Nephron progenitor cell (in vitro differentiated cells): ENCODE measurements at regions not wholly inside any gene's neighbourhood (a gene's known extent, or its start where the extent isn't known, plus 50 kb on each side); places are given as distances from the start of the nearest gene placed in this dataset.

Source experiments
- DNase-seq: peaks from one replicate; pipeline ENCODE4 v3.0.0; 2021
- H3K27ac Mint-ChIP-seq: 2 replicates; pipeline ENCODE4 v1.8.0; 2021; ENCODE audit warnings: mild to moderate bottlenecking, moderate library complexity, mixed read lengths
- H3K27me3 Mint-ChIP-seq: 2 replicates; pipeline ENCODE4 v1.8.0; 2021; ENCODE audit warnings: mild to moderate bottlenecking, low read depth, mixed read lengths; ENCODE audit not compliant: poor library complexity
- H3K36me3 Mint-ChIP-seq: 2 replicates; pipeline ENCODE4 v1.8.0; 2021; ENCODE audit warnings: low read depth, mixed read lengths
- H3K4me1 Mint-ChIP-seq: 2 replicates; pipeline ENCODE4 v1.8.0; 2021; ENCODE audit warnings: mixed read lengths
- H3K4me3 Mint-ChIP-seq: 2 replicates; pipeline ENCODE4 v1.8.0; 2021; ENCODE audit warnings: mild to moderate bottlenecking, moderate library complexity, mixed read lengths
- H3K9me3 Mint-ChIP-seq: 2 replicates; pipeline ENCODE4 v1.8.0; 2021; ENCODE audit warnings: mild to moderate bottlenecking, moderate library complexity, mixed read lengths
- TF ChIP-seq, protein P1 (sequence below): fragments of 200-600 bp; sonication (generic); IDR thresholded peaks from 2 replicates; pipeline ENCODE4 v1.5.0; 2021; ENCODE audit warnings: antibody characterized with exemption

DNA sequence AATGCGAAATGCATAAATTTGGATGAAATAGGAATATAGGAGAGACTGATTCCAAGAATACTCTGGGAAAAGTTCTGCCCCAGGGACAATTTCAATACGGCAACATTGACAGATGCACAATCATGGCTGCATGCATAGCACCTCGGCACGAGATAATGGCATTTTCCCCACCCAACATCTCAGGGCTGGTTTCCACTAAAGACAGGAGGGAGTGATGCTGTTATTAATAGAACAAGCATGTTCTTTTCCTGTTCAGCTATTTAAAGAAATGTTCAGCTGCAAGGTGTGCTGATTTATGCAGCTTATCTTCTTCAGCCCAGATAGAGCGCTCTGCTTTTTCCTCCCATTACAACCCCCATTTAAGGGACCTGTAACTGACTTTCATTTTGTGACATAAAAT is 740.2 kb downstream of the TLR4 start:
- DNase-seq = no peak
- H3K9me3 Mint-ChIP-seq = no peaks in the 10 kb centered on the region
- H3K27ac Mint-ChIP-seq = no peak overlapping the region
- H3K27me3 Mint-ChIP-seq = no peaks in the 10 kb centered on the region
- H3K4me1 Mint-ChIP-seq = peaks cover 5% of the 10 kb centered on the region
- no peaks in the 10 kb centered on the region for H3K36me3 Mint-ChIP-seq
- TF ChIP-seq, protein P1, sequence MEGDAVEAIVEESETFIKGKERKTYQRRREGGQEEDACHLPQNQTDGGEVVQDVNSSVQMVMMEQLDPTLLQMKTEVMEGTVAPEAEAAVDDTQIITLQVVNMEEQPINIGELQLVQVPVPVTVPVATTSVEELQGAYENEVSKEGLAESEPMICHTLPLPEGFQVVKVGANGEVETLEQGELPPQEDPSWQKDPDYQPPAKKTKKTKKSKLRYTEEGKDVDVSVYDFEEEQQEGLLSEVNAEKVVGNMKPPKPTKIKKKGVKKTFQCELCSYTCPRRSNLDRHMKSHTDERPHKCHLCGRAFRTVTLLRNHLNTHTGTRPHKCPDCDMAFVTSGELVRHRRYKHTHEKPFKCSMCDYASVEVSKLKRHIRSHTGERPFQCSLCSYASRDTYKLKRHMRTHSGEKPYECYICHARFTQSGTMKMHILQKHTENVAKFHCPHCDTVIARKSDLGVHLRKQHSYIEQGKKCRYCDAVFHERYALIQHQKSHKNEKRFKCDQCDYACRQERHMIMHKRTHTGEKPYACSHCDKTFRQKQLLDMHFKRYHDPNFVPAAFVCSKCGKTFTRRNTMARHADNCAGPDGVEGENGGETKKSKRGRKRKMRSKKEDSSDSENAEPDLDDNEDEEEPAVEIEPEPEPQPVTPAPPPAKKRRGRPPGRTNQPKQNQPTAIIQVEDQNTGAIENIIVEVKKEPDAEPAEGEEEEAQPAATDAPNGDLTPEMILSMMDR = no peak
- no peak overlapping the region for H3K4me3 Mint-ChIP-seq

- TF ChIP-seq, protein P1 = no peak
- DNase-seq = no peak
Measured at GRCh38 chr9:118446943-118447639, 742.9 kb downstream of the TLR4 start.

DNA sequence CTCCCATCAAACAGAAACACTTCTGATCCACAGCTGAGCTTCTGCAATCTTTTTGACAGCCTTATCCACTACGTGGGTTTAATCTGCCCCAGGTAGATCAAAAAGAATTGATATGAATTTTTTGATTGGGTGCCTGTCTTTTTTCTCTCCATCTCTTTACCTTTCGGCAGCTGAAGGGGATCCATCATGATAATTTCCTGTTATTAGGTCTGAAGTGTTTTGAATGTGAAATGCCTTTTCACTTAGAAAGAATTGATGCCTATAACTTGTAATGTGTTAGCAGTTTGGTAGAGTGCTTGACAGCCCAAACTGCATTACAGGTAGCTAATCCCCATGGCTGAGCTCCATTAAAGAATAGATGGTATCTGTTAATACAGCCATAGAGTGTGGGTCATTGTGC is 745.4 kb downstream of the TLR4 start:
- Mint-ChIP-seq H3K4me1 (peaks cover 5% of the 10 kb centered on the region), H3K36me3 (no peaks in the 10 kb centered on the region), H3K9me3 (no peaks in the 10 kb centered on the region), H3K27me3 (no peaks in the 10 kb centered on the region), H3K27ac (no peak overlapping the region), H3K4me3 (no peak overlapping the region)
- DNase-seq = no peak
- TF ChIP-seq, protein P1 = no peak

More at GRCh38 chr9:118446943-118447639, 742.9 kb downstream of the TLR4 start:
- Mint-ChIP-seq H3K27ac (no peak overlapping the region), H3K36me3 (no peaks in the 10 kb centered on the region), H3K4me1 (peaks cover 5% of the 10 kb centered on the region), H3K27me3 (no peaks in the 10 kb centered on the region), H3K4me3 (no peak overlapping the region), H3K9me3 (no peaks in the 10 kb centered on the region)

GRCh38 chr9:118455259-118455658 is 751.1 kb downstream of the TLR4 start:
- Mint-ChIP-seq H3K27me3 (no peaks in the 10 kb centered on the region), H3K9me3 (no peaks in the 10 kb centered on the region), H3K27ac (no peak overlapping the region), H3K36me3 (no peaks in the 10 kb centered on the region), H3K4me3 (no peak overlapping the region), H3K4me1 (peaks cover 19% of the 10 kb centered on the region)
- no peak for DNase-seq
- TF ChIP-seq, protein P1 = no peak

GRCh38 chr9:118455788-118456187 is 751.6 kb downstream of the TLR4 start:
- H3K4me3 Mint-ChIP-seq = no peak overlapping the region

More at GRCh38 chr9:118455788-118456187, 751.6 kb downstream of the TLR4 start:
- H3K36me3 Mint-ChIP-seq = no peaks in the 10 kb centered on the region
- TF ChIP-seq, protein P1 = no peak
- H3K9me3 Mint-ChIP-seq = no peaks in the 10 kb centered on the region
- H3K27me3 Mint-ChIP-seq = no peaks in the 10 kb centered on the region
- H3K4me1 Mint-ChIP-seq = peaks cover 19% of the 10 kb centered on the region
- DNase-seq = peak; percentile 2
- no peak overlapping the region for H3K27ac Mint-ChIP-seq
